ENCODE measurements at regions not wholly inside any gene's neighbourhood (a gene's known extent, or its start where the extent isn't known, plus 50 kb on each side); places are given as distances from the start of the nearest gene placed in this dataset.
A peak's percentile ranks its signal among the peaks of the same experiment; 100 is the strongest.

GRCh38 chr5:112491257-112491656 lies 72.2 kb upstream of the EPB41L4A start:
- Histone ChIP-seq H4K20me1 (replicated peaks; ENCODE audit: control insufficient read depth, insufficient read depth, low read length) (no peaks in the 10 kb centered on the region), H3K36me3 (ENCODE audit: control insufficient read depth, insufficient read depth, low read length) (no peaks in the 10 kb centered on the region), H3K27me3 (ENCODE audit: control insufficient read depth in 2 of 2, insufficient read depth in 2 of 2, low read length in 2 of 2) (no peaks in the 10 kb centered on the region; a peak in 1 of 5 replicates), H3K4me1 (replicated peaks in 1 of 2; ENCODE audit: control insufficient read depth in 2 of 2, insufficient read depth in 2 of 2, low read length in 2 of 2) (no peaks in the 10 kb centered on the region), H3K4me3 (no peak overlapping the region), H3K79me2 (ENCODE audit: control insufficient read depth, insufficient read depth, low read length) (no peaks in the 10 kb centered on the region), H3K27ac (ENCODE audit: extremely low read depth, low read depth, low read length) (no peak overlapping the region), H3K9ac (ENCODE audit: insufficient read depth in 1 of 2, low read depth in 2 of 2, low read length in 2 of 2) (no peak overlapping the region), H3K9me3 (replicated peaks; ENCODE audit: control insufficient read depth, insufficient read depth, low read depth, low read length) (no peaks in the 10 kb centered on the region), H3K4me2 (ENCODE audit: insufficient read depth, low read length) (no peak overlapping the region), H2AFZ (ENCODE audit: low read depth, low read length) (no peak overlapping the region), H3K9me1 (ENCODE audit: control insufficient read depth, insufficient read depth, low read length) (no peaks in the 10 kb centered on the region)
- FAIRE-seq = no peak
- intact Hi-C loops (cut with micrococcal nuclease) (loop anchor here (10.0 kb wide), 1 partner anchor 54 kb away; no protein-coding TSS in a partner anchor), in situ Hi-C loops (cut with MboI) (no loop called here)
- ChIA-PET POLR2A (no interaction called here), CTCF (ENCODE audit: low intra/inter-chr PET ratio) (no interaction called here)
- peak; percentile 29 to 45 (median 38) for DNase-seq (ENCODE audit: extremely low read depth in 1 of 4, low spot score in 3 of 4)
- peak; percentile 87 for ATAC-seq
- 0 out of 2 replicates have a peak, but pooled peaks have one; percentile 5 for TF ChIP-seq JUND (IDR thresholded peaks at IDR 0.05; ENCODE audit: borderline replicate concordance, low read depth, low read length)
- no peak for TF ChIP-seq JUND (tag; IDR thresholded peaks at IDR 0.05; ENCODE audit: borderline replicate concordance, low read depth, low read length)
- TF ChIP-seq ZBTB1 (CRISPR knock-in tag; IDR thresholded peaks at IDR 0.05; ENCODE audit: borderline replicate concordance, low read depth) = no peak
- no peak for TF ChIP-seq RB1 (IDR thresholded peaks at IDR 0.05; ENCODE audit: low read depth)
- TF ChIP-seq, protein P1, sequence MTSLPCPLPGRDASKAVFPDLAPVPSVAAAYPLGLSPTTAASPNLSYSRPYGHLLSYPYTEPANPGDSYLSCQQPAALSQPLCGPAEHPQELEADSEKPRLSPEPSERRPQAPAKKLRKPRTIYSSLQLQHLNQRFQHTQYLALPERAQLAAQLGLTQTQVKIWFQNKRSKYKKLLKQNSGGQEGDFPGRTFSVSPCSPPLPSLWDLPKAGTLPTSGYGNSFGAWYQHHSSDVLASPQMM (CRISPR knock-in tag; IDR thresholded peaks at IDR 0.05) = no peak
- TF ChIP-seq CC2D1A (IDR thresholded peaks at IDR 0.05) = no peak
- TF ChIP-seq GTF2A2 (tag; IDR thresholded peaks at IDR 0.05) = no peak
- 0 out of 4 replicates have a peak, but pooled peaks of 1 of the 2 experiments have one; percentile 8 for TF ChIP-seq RAD21 (CRISPR knock-in tag; conservative IDR thresholded peaks at IDR 0.05 in 1 of 2, IDR thresholded peaks at IDR 0.05 in 1 of 2)
- no peak for TF ChIP-seq HDAC6 (IDR thresholded peaks at IDR 0.05; ENCODE audit: low read depth, low read length)
- TF ChIP-seq, protein P2, sequence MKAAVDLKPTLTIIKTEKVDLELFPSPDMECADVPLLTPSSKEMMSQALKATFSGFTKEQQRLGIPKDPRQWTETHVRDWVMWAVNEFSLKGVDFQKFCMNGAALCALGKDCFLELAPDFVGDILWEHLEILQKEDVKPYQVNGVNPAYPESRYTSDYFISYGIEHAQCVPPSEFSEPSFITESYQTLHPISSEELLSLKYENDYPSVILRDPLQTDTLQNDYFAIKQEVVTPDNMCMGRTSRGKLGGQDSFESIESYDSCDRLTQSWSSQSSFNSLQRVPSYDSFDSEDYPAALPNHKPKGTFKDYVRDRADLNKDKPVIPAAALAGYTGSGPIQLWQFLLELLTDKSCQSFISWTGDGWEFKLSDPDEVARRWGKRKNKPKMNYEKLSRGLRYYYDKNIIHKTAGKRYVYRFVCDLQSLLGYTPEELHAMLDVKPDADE (conservative IDR thresholded peaks at IDR 0.05; ENCODE audit: control insufficient read depth, low read depth, low read length) = no peak
- no peak for TF ChIP-seq TFAM (CRISPR knock-in tag; conservative IDR thresholded peaks at IDR 0.05)
- no peak for TF ChIP-seq POLR3A (IDR thresholded peaks at IDR 0.05; ENCODE audit: borderline replicate concordance, extremely low read depth, insufficient read depth, insufficient read length)
- no peak for TF ChIP-seq CXXC5 (CRISPR knock-in tag; IDR thresholded peaks at IDR 0.05)
- no peak for TF ChIP-seq ZNF354B (CRISPR knock-in tag; IDR thresholded peaks at IDR 0.05)
- TF ChIP-seq CTCF (IDR thresholded peaks at IDR 0.05 in 2 of 3, conservative IDR thresholded peaks at IDR 0.05 in 1 of 3; ENCODE audit: insufficient read depth in 2 of 3, low read depth in 1 of 3, low read length in 3 of 3) = peak; percentile 55 to 63 (median 59)
- TF ChIP-seq ELK3 (CRISPR knock-in tag; IDR thresholded peaks at IDR 0.05) = no peak
- no peak for TF ChIP-seq RBM17 (IDR thresholded peaks at IDR 0.05; ENCODE audit: borderline replicate concordance, low read depth, low read length)
- no peak for TF ChIP-seq NUFIP1 (IDR thresholded peaks at IDR 0.05; ENCODE audit: partially characterized antibody)
- no peak for TF ChIP-seq MYNN (IDR thresholded peaks at IDR 0.05)
- TF ChIP-seq MYNN (CRISPR knock-in tag; IDR thresholded peaks at IDR 0.05) = no peak
- 12% methylated on average over 5 of the region's 5 CpGs for WGBS (ENCODE audit: insufficient coverage, low coverage, missing lambda C conversion rate)
- no TSS peak for BruUV-seq (replicated peaks)
